Adrenal gland (tissue), 5 donors: ENCODE measurements at regions not wholly inside any gene's neighbourhood (a gene's known extent, or its start where the extent isn't known, plus 50 kb on each side); places are given as distances from the start of the nearest gene placed in this dataset.
"Not testable (repeated sequence)": the region's sequence is repeated elsewhere in the genome, so short reads cannot be mapped to it uniquely, and the experiment has no call there.

ENCODE experiments used
- CTCF ChIP-seq, 6 experiments: fragments of 450-650 bp in 4 of 6; fragments of 200-600 bp in 2 of 6; sonication (generic) in 1 of 6; IDR thresholded peaks; 1 replicate in 5 of 6; 2 replicates in 1 of 6; pipeline versions ENCODE4 v1.5.1 to v1.8.0; 2016 to 2021; ENCODE audit warnings: antibody characterized with exemption in 6 of 6, mild to moderate bottlenecking in 2 of 6, moderate library complexity in 1 of 6
- POLR2A ChIP-seq, 2 donors: fragments of 450-650 bp; IDR thresholded peaks; one replicate each; pipeline ENCODE4 v1.6.1; 2017; ENCODE audit warnings: antibody characterized with exemption in 2 of 2, mild to moderate bottlenecking in 2 of 2, moderate library complexity in 1 of 2
- donor health status: DM: no; HTN: no; CAD: no.

- not testable (repeated sequence) for TF ChIP-seq POLR2A, CTCF (IDR thresholded peaks at IDR 0.05)
Measured at GRCh38 chr9:39551544-39551943, 196.1 kb downstream of the SPATA31A1 start.
